GM18873 (cell line): ENCODE measurements at regions not wholly inside any gene's neighbourhood (a gene's known extent, or its start where the extent isn't known, plus 50 kb on each side); places are given as distances from the start of the nearest gene placed in this dataset.
"Not testable (repeated sequence)": the region's sequence is repeated elsewhere in the genome, so short reads cannot be mapped to it uniquely, and the experiment has no call there.

Experiments
- ATAC-seq: cut with Tn5 transposase; IDR thresholded peaks from one replicate; pipeline ENCODE4 v1.9.1; 2021; ENCODE audit warnings: mild to moderate bottlenecking, moderate library complexity, moderate number of reproducible peaks; ENCODE audit not compliant: unreplicated experiment, low FRiP score

- no peak for ATAC-seq
Measured at GRCh38 chr5:163105456-163105855, 331.9 kb upstream of the CCNG1 start.

GRCh38 chr5:163106098-163106497 is 331.3 kb upstream of the CCNG1 start:
- ATAC-seq = peak; percentile 78

GRCh38 chr5:163108351-163108750 is 329.0 kb upstream of the CCNG1 start:
- no peak for ATAC-seq

GRCh38 chr5:163115011-163115410 is 322.4 kb upstream of the CCNG1 start:
- no peak for ATAC-seq

- not testable (repeated sequence) for ATAC-seq
Measured at GRCh38 chr5:163116618-163117017, 320.8 kb upstream of the CCNG1 start.

- no peak for ATAC-seq
Measured at GRCh38 chr5:163134061-163134460, 303.3 kb upstream of the CCNG1 start.

GRCh38 chr5:163135849-163136248 is 301.5 kb upstream of the CCNG1 start:
- ATAC-seq = no peak

GRCh38 chr5:163161512-163161911 is 275.9 kb upstream of the CCNG1 start:
- ATAC-seq = no peak

GRCh38 chr5:163162645-163163044 is 274.8 kb upstream of the CCNG1 start:
- ATAC-seq = no peak

GRCh38 chr5:163163858-163164257 is 273.5 kb upstream of the CCNG1 start:
- no peak for ATAC-seq

GRCh38 chr5:163165277-163165676 is 272.1 kb upstream of the CCNG1 start:
- no peak for ATAC-seq

- not testable (repeated sequence) for ATAC-seq
Measured at GRCh38 chr5:163170161-163170560, 267.2 kb upstream of the CCNG1 start.

- ATAC-seq = no peak
Measured at GRCh38 chr5:163172540-163173338, 264.7 kb upstream of the CCNG1 start.

- ATAC-seq = no peak
Measured at GRCh38 chr5:163177971-163178370, 259.4 kb upstream of the CCNG1 start.

- no peak for ATAC-seq
Measured at GRCh38 chr5:163185315-163185714, 252.1 kb upstream of the CCNG1 start.

- ATAC-seq = no peak
Measured at GRCh38 chr5:163189023-163189553, 248.3 kb upstream of the CCNG1 start.

GRCh38 chr5:163190283-163190682 is 247.1 kb upstream of the CCNG1 start:
- no peak for ATAC-seq

GRCh38 chr5:163190784-163191183 is 246.6 kb upstream of the CCNG1 start:
- ATAC-seq = no peak

- no peak for ATAC-seq
Measured at GRCh38 chr5:163193886-163194285, 243.5 kb upstream of the CCNG1 start.

- no peak for ATAC-seq
Measured at GRCh38 chr5:163205645-163206044, 231.8 kb upstream of the CCNG1 start.

GRCh38 chr5:163221581-163221980 is 215.8 kb upstream of the CCNG1 start:
- no peak for ATAC-seq

GRCh38 chr5:163222982-163223381 is 214.4 kb upstream of the CCNG1 start:
- no peak for ATAC-seq
